AG10803 (cell line): ENCODE measurements at regions not wholly inside any gene's neighbourhood (a gene's known extent, or its start where the extent isn't known, plus 50 kb on each side); places are given as distances from the start of the nearest gene placed in this dataset.

ENCODE experiments used
- DNase-seq: peaks from one replicate; pipeline ENCODE4 v3.0.0; 2010; ENCODE audit warnings: low read depth
- H3K4me3 ChIP-seq: 2 replicates; pipeline ENCODE4 v1.5.1; 2011; ENCODE audit warnings: mild to moderate bottlenecking, low read length, control low read depth
- TF ChIP-seq, protein P1 (sequence below): conservative IDR thresholded peaks from 2 replicates; pipeline ENCODE4 v1.5.1; 2011; ENCODE audit warnings: mild to moderate bottlenecking, low read length, control low read depth, inconsistent platforms

DNA sequence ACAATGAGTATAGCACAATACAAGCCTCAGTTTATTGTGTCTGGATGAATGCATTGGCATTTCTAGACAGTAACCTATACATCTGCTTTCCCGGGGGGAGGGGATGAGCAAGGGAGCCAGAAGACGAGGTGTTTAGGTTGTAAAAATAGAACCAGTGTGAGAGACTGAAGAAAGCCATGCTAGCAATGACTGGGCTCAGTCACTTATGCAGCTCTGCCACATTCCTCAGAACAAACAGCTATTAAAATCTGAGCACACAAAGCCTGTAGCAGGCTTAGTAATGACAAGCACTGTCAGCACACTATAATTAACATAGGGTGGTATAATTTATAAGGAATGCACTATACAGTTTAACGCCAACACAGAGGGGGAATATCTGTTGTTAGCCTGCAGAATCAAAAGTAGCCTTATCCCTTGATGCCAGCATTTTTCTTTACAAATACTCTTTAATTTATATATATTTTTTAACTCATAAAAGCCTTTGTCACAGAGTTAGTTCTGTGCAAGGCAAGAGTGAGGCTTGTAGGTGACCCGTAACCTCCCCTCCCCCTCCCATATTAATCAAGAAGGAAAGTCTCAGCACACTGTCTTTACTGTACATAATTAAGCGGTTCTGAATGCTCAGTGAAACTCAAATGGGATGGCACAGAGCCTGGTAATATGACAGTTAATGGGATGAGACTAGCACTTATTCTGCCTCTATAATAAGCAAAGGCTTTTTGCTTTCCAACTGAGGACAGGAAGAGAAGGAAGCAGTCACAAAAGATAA, 295.4 kb downstream of the CSNK1G3 start:
- TF ChIP-seq, protein P1, sequence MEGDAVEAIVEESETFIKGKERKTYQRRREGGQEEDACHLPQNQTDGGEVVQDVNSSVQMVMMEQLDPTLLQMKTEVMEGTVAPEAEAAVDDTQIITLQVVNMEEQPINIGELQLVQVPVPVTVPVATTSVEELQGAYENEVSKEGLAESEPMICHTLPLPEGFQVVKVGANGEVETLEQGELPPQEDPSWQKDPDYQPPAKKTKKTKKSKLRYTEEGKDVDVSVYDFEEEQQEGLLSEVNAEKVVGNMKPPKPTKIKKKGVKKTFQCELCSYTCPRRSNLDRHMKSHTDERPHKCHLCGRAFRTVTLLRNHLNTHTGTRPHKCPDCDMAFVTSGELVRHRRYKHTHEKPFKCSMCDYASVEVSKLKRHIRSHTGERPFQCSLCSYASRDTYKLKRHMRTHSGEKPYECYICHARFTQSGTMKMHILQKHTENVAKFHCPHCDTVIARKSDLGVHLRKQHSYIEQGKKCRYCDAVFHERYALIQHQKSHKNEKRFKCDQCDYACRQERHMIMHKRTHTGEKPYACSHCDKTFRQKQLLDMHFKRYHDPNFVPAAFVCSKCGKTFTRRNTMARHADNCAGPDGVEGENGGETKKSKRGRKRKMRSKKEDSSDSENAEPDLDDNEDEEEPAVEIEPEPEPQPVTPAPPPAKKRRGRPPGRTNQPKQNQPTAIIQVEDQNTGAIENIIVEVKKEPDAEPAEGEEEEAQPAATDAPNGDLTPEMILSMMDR: no peak
- H3K4me3 ChIP-seq: no peak overlapping the region
- peak; percentile 58 for DNase-seq

DNA sequence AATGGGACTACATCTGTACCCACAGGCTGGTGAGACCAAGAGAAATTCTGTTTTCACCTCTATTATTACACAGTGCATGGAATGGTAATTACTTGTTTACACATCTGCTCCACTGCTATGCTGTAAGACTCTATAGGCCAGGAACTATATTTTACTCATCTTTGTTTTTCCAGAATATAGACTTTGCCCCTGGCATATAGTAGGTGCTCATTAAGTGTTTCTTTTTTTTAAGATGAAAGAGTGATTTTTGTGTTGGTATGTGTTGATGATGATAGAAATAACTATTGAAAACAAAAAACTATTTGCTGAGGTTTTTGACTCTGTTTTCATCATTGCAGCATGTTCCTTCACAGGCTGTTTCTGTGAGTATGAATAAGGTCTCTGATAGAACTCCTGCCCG, 294.7 kb downstream of the CSNK1G3 start:
- no peak for DNase-seq

DNA sequence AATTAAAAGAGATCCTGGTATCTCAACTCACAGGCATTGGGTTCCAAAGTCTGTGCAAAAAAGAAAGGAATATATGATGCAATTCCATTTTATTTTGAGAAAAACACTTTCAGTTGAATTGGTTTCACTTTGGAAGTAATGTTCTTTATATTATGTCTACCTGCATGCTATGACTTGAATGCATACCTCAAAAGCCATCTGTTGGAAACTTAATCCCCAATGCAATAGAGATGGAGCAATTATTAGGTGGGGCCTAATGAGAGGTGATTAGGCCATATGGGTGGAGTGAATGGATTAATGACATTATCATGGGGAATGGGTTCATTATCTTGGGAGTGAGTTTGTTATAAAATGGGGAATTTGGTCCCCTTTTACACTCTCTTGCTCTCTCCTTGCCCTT, 293.3 kb downstream of the CSNK1G3 start:
- no peak overlapping the region for H3K4me3 ChIP-seq
- DNase-seq: no peak
- TF ChIP-seq, protein P1: no peak

More for the DNA sequence above, 294.7 kb downstream of the CSNK1G3 start:
- TF ChIP-seq, protein P1: no peak
- no peak overlapping the region for H3K4me3 ChIP-seq

DNA sequence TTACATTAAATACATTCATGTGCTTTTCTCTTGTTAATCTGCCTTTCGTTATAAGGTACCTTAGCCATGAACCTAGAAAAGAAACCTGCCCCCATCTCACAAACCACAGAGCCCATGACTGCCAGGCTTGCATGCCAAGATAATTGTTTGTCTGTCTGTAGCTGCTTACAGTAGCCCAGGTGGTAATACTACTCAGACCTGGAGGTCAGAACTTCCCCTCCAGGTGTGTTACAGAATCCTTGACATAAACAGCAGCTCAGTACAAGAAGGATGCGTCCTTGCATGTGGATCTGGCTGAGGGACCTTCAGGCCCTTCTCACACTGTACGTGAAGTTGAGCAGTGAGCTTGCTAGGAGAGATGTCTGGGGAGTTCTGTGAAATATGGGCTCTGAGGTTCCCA, 291.4 kb downstream of the CSNK1G3 start:
- no peak overlapping the region for H3K4me3 ChIP-seq
- DNase-seq: no peak
- TF ChIP-seq, protein P1: no peak

GRCh38 chr5:123802298-123802951, 290.4 kb downstream of the CSNK1G3 start:
- TF ChIP-seq, protein P1: no peak
- H3K4me3 ChIP-seq: no peak overlapping the region
- DNase-seq: no peak

- TF ChIP-seq, protein P1: no peak
- H3K4me3 ChIP-seq: no peak overlapping the region
- no peak for DNase-seq
These were observed 288.7 kb downstream of the CSNK1G3 start for GRCh38 chr5:123800640-123801039.

DNA sequence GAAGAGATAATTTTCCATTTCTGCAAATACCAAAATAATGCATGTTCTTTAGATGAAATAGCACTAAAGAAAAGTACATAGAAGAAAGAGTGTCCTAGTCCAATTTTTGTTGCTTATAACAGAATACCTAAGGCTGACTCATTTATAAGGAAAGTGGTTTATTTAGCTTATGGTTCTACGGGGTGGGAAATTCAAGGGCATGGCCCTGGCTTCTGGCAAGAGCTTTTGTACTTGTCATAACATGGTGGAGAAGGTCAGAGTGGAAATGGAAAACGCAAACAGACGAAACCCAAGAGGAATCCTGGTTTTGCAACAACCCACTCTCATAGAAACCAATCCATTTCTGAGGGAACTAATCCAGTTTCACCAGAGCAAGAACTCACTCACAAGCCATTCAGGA, 283.7 kb downstream of the CSNK1G3 start:
- TF ChIP-seq, protein P1: no peak
- H3K4me3 ChIP-seq: no peak overlapping the region
- DNase-seq: no peak
